ENCODE measurements at regions not wholly inside any gene's neighbourhood (a gene's known extent, or its start where the extent isn't known, plus 50 kb on each side); places are given as distances from the start of the nearest gene placed in this dataset.
"Not testable (repeated sequence)": the region's sequence is repeated elsewhere in the genome, so short reads cannot be mapped to it uniquely, and the experiment has no call there.

DNA sequence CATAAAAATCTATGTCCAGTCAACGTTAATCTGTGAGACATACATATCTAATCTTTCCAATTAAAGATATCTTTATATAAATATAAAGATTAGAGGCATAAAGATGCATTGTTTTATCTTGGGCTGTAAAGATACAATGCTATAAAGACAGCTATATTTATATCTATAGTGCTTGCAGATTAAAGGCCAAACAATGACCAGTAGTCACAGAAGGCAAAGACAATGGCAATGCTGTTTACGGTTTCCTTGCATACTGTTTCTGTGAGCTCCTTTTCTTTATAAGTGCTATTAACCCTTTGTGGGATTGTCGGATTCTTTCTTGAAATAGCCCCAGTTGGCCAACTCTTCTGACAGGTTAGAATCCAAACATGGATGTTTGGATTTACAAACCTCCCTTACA, 85.5 kb upstream of the SALL1 start:
- Histone ChIP-seq H3K27ac (no peak overlapping the region), H3K4me3 (no peak overlapping the region)

DNA sequence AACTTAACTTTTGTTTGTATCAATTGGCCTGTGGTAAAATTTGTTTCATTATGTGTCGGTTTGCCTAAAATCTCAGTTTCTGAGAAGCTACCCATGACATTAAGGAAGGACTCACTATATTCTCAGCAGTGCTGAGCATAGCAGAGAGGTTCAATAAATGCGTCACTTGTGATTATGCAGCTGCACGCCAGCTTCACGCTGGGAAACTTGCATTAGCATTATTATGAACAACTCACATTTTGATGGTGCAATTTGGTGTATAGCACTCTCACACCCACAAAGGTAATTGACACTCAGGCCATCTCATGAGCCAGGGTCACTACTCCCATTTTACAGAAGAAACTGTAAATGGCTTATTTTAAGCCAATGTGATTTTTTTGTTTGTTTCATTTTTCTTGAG, 80.6 kb upstream of the SALL1 start:
- Histone ChIP-seq H3K27ac (no peak overlapping the region), H3K4me3 (no peak overlapping the region)

DNA sequence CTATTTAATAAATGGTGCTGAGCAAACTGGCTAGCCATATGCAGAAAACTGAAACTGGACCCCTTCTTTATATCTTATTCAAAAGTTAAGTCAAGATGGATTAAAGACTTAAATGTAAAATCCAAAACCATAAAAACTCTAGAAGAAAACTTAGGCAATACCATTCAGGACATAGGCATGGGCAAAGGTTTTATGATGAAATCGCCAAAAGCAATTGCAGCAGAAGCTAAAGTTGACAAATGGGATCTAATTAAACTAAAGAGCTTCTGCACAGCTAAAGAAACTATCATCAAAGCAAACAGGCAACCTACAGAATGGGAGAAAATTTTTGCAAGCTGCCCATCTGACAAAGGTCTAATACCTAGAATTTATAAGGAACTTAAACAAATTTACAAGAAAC, 79.0 kb upstream of the SALL1 start:
- not testable (repeated sequence) for H3K4me3 ChIP-seq, H3K27ac ChIP-seq

DNA sequence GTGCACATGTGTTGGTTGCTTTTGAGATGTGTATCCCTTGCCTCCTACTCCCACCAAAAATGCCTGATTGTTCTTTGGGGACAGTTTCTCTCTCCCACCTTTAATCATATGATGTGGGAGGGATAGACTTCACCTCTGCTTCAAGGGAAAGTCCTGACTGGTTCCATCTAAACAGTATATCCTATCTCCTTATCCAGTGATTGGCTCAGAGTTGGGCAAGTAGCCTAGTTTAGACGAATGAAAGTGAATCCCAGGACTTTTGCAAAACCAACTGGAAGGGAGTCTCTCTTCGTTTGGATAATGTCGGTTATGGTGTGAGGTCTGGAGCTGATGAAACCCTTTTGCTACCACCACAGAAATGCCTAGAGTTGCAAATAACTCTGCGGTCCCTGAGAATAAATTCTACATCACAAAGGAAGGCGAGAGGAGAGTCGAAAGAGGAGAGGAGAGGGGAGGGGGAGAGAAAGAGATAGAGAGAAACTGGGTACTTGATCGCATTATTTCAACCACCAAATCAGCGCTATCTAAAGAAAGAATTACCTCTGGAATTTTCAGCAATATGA, 77.1 kb upstream of the SALL1 start:
- no peak overlapping the region for H3K4me3 ChIP-seq
- no peak overlapping the region for H3K27ac ChIP-seq

DNA sequence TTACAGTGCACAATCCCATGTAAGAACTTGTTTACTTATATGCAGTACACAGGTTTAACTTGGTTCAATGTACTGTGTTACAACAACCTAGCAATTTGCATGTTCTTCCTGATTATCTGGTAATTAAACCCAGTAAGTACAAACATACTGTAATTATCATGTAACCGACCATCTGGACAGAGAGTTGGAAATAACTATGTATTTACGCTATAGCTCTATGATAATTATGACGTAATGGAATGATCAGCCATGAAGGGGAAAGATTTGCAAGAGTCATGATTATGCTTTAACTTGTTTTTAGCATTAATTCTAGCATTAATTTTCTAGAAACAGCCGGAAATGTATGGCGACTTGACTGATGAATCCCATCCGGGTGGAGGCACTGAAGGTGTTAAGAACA, 74.8 kb upstream of the SALL1 start:
- H3K4me3 ChIP-seq, result no peak overlapping the region
- H3K27ac ChIP-seq, result no peak overlapping the region

DNA sequence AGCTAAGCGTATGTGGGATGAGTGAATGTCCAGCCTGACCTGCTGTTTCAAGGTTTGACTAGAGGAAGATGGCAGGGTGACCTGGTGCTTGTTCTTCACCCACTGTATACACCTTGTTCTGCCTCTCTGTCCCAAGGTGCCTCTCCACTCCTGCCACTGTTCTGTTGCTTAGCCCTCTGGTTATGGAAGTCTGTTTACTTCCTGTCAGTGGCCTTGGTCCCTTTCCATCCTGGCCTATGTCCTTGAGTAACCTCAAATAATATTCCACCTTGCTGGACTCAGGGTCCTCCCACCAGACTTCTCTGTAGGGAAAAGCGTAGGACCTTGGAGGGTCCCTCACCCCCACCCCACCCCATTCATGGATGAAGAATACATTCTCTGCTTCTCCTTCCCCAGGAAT, 73.2 kb upstream of the SALL1 start:
- Histone ChIP-seq H3K27ac (no peak overlapping the region), H3K4me3 (no peak overlapping the region)

DNA sequence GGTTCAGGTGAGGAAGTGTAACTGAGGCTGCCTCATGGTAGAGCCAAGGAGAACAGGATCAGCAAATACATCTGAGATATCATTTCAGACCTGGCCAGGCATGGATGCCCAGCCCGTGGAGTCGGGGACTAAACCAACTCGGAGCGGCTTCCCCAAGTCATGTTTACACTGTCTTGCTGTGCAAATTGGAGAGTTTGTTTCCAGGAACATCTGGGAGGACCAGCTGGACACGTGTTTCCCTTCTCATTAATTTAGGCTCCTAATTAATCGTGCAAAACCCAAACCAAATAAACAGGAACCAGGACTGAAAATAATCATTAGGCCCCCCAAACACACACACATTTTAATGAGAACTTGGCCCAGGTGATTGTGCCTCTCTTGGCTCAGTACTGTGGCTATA, 70.9 kb upstream of the SALL1 start:
- no peak overlapping the region for H3K4me3 ChIP-seq

DNA sequence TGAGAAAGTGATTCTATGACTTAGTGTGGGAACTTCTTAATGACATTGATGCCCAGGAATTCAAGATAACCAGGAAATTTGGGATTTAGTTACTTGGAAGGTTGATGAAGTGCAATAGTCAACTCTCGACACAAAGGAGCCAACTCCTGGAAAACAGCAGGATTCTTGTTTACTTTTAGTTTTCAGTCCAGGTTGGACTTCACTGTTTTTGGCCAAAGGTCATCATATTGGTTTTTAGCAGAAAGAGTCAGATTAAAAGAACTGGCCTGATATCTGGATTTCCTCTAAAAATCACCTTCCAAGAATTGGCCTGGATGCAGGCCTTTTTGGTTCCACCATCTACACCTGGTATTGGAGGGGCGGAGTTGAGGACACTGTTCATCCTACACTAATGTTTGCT, 60.1 kb upstream of the SALL1 start:
- no peak overlapping the region for H3K4me3 ChIP-seq

More for the DNA sequence above, 70.9 kb upstream of the SALL1 start:
- H3K27ac ChIP-seq, result no peak overlapping the region

DNA sequence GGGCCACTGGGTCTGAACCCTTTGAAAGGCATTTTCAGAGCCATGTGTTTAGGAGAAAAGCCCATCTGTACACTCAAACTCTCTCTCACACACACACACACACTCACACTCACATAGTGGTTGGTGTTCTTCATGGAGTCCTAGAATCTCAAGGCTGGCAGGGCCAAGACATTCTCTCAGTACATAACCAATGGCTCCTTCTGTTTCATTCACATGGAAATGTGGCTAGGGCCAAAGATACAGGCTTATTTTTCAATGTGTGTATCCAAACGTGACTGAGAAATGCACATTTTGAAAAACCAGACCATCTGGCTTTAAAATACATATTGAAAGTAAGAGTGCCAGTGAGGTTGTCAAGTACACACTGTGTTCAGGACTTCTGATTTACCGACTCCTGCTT, 59.0 kb upstream of the SALL1 start:
- no peak overlapping the region for H3K4me3 ChIP-seq
- no peak overlapping the region for H3K27ac ChIP-seq

More for the DNA sequence above, 60.1 kb upstream of the SALL1 start:
- no peak overlapping the region for H3K27ac ChIP-seq

DNA sequence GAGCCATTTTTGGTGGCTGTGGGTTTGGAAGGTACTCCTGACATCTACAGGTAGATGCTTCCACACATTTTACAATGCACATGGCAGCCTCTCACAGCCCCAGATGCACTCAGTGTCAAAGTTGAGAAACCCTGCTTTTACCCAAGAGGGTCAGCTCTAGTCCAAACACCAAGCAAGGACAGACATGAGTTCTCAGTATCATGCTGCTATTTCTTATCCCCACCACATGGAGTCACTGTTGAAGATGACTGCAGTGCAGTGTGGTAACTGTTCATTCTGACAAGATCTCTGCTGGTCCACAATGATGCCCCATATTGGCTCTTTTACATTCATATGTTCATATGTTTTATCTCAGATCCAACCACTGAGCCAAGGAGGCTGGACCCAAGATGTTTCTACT, 50.5 kb upstream of the SALL1 start:
- Histone ChIP-seq H3K27ac (no peak overlapping the region), H3K4me3 (no peak overlapping the region)
